VCaP (cell line): ENCODE measurements at regions not wholly inside any gene's neighbourhood (a gene's known extent, or its start where the extent isn't known, plus 50 kb on each side); places are given as distances from the start of the nearest gene placed in this dataset.

Experiments used
- H3K27ac ChIP-seq: fragments of 450-650 bp; 2 replicates; pipeline ENCODE4 v1.5.1; 2017
- TF ChIP-seq, protein P1 (sequence below): fragments of 450-650 bp; conservative IDR thresholded peaks from 2 replicates; pipeline ENCODE4 v1.5.1; 2017; ENCODE audit warnings: mild to moderate bottlenecking, moderate library complexity

DNA sequence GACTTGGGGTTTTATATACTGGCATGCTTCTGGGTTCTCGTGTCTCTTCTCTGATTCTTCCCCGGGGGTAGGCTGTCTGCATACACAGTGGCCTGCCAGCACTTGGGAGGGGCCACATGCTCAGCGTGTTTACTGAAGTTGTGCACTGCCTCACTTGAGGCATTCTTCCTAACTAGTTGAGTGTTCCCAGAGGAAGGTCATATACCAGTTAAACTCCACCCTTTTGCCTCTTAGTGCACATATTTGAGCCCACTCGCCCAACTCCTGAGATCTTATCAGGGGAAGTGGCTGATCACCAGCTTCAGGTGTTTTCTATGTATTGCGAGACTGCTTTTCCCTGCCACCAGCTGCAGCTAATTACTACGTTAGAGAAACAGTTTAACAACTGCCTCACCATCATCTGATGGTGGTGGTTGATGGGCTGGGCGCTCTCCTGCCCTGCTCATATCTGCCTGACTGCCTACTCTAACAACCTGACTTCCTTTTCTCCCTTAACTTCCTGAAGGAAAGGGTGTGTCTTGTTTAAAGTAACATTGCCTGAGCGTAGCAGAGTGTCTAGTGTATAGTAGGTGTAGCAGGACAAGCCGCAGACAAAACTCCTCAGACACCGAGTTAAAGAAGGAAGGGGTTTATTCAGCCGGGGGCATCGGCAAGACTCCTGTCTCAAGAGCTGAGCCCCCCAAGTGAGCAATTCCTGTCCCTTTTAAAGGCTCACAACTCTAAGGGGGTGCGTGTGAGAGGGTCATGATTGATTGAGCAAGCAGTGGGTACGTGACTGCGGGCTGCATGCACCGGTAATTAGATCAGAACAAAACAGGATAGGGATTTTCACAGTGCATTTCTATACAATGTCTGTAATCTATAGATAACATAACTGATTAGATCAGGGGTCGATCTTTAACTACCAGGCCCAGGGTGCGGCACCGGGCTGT lies 60.1 kb upstream of the CLINT1 start:
- TF ChIP-seq, protein P1, sequence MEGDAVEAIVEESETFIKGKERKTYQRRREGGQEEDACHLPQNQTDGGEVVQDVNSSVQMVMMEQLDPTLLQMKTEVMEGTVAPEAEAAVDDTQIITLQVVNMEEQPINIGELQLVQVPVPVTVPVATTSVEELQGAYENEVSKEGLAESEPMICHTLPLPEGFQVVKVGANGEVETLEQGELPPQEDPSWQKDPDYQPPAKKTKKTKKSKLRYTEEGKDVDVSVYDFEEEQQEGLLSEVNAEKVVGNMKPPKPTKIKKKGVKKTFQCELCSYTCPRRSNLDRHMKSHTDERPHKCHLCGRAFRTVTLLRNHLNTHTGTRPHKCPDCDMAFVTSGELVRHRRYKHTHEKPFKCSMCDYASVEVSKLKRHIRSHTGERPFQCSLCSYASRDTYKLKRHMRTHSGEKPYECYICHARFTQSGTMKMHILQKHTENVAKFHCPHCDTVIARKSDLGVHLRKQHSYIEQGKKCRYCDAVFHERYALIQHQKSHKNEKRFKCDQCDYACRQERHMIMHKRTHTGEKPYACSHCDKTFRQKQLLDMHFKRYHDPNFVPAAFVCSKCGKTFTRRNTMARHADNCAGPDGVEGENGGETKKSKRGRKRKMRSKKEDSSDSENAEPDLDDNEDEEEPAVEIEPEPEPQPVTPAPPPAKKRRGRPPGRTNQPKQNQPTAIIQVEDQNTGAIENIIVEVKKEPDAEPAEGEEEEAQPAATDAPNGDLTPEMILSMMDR, result no peak
- no peak overlapping the region for H3K27ac ChIP-seq

DNA sequence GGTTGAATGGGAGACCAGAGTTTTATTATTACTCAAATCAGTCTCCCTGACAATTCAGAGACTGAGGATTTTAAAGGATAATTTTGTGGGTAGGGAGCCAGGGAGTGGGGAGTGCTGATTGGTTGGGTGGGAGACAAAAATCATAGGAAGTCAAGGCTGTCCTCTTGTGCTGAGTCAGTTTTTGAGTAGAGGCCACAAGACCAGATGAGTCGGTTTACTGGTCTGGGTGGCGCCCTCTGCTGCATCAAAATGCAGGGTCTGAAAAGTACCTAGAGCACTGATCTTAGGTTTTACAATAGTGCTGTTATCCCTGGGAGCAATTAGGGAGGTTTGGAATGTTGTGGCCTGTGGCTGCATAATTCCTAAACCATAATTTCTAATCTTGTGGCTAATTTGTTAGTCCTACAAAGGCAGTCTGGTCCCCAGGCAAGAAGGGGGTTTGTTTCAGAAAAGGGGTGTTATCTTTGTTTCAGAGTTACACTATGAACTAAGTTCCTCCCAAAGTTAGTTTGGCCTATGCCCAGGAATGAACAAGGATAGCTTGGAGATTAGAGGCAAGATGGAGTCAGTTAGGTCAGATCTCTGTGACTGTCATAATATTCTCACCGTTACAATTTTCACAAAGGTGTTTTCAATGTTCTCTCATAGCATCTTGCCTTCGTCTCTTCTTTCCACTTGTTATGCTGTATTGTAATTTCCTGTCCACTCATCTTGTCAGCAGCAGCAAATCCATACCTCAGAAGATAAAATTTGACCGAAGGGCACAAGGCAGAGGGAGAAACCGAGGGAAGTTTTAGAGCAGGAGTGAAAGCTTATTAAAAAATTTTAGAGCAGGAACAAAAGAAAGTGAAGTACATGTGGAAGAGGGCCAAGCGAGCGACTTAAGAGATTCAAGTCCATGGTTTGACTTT lies 59.2 kb upstream of the CLINT1 start:
- TF ChIP-seq, protein P1, result peak; percentile 52
- no peak overlapping the region for H3K27ac ChIP-seq

DNA sequence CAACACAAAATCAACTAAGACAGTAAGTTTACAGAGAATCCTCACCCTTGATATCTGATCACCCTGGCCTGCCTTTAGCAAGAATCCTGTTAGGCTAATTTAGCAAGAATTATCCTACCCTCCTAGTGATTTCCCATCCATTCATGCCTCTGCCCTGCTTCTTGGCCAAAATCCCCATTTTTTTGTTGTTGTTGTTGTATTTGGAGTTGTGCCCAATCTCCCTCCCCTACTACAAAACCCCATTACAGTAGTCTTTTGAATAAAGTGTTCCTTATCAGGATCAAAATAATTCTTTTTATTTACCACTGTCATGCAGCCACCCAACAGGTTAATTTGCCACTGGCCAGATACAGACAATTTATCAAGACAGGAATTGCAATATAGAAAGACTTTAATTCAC lies 58.5 kb upstream of the CLINT1 start:
- TF ChIP-seq, protein P1, result no peak

DNA sequence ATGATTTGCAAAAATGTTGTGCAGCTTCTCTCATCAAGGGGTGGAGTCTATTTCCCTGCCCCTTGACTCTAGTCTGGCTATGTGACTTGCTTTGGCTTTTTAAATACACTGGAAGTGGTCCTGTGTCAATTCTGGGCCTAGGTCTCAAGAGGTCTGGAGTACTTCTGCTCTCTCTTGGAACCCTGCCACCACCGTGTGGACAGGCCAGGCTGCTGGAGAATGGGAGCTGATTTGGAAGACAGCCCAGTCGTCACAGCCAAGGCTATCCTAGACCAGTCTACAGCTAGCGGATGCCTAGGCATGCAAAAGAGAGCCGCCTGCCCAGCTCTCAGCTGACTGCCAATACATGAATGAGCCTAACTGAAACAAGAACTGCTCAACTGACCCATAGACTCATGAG lies 56.7 kb upstream of the CLINT1 start:
- peak overlapping the region; percentile 85 for H3K27ac ChIP-seq
- TF ChIP-seq, protein P1, result no peak

More for the DNA sequence above, 58.5 kb upstream of the CLINT1 start:
- peak overlapping the region; percentile 9; the same call in 1 of the 2 replicates for H3K27ac ChIP-seq

DNA sequence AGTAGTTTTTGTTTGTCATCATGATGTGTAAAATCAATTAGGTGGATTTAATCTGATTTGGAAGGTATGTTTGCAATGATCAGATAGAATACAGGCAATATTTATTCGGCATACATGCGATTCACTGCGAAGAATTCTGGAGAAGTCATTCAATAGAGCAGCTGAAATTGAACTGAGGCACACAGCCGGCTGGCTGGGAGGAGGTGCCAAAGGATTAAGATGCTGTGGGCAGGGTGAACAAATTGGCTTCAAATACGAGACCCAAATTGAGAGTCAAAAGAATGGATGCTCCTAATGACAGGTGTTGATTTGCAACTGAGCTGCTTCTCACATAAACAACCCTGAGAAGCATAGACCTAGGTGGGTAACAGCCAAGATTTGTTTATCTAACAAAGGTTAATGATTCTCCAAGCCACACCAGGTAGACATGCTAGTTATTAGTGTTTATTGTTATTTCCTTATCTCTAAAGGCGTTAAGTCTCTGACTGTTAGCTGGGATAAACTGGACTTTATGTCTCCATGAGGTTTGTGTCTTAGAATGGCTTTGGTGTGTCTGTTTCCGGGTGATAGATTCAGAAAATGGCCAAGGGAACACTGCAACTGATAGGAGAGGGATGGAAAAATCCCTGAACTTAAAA lies 55.3 kb upstream of the CLINT1 start:
- TF ChIP-seq, protein P1, result no peak
- peak overlapping the region; percentile 85 for H3K27ac ChIP-seq

DNA sequence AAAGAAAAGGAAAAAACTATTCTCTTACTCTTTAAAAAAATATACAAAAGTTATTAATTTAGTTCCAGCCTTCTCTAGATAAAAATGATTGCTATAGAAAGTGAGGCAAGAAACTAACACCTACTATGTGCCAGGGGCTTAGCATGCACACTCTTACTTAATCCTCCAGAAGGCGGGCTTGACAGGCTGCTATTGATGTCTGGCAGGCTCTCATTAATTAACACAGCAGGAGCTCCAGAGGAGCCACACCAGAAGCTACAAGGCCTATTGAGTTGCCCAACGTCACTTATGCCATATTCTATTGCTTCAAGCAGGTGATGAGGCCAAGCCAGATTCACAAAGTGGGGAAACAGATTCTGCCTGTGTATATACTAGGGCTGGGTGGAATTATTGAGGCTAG lies 54.6 kb upstream of the CLINT1 start:
- peak overlapping the region; percentile 85 for H3K27ac ChIP-seq
- TF ChIP-seq, protein P1, result no peak
